MCF 10A (cell line): ENCODE measurements at regions not wholly inside any gene's neighbourhood (a gene's known extent, or its start where the extent isn't known, plus 50 kb on each side); places are given as distances from the start of the nearest gene placed in this dataset.

ENCODE experiments used
- BruUV-seq: library from RNA; stranded (reverse); fragments of 400-500 nt; replicated peaks from 2 replicates; lab custom pipeline; 2021; lab: Mats Ljungman, UMichigan
- CTCF ChIA-PET: fragments of 300-600 bp; sonication (Branson Sonifier 250); formaldehyde crosslinking; extraction: SDS; loops from one replicate; lab custom pipeline; 2021; ENCODE audit warnings: antibody characterized with exemption, inconsistent platforms; lab: Yijun Ruan, JAX
- POLR2A ChIA-PET: fragments of 300-600, 350-650 bp; sonication (Branson Sonifier 250); formaldehyde crosslinking; extraction: SDS; loops from one replicate; lab custom pipeline; 2020; ENCODE audit warnings: antibody characterized with exemption, inconsistent platforms; lab: Yijun Ruan, JAX
- DNase-seq: peaks from one replicate; pipeline ENCODE4 v3.0.0-alpha.2; 2018; ENCODE audit not compliant: unreplicated experiment
- H3K27ac Mint-ChIP-seq: one replicate; pipeline ENCODE4 v1.8.0; 2022; ENCODE audit warnings: mild to moderate bottlenecking, low read depth, mixed read lengths; ENCODE audit not compliant: unreplicated experiment
- H3K27me3 Mint-ChIP-seq: one replicate; pipeline ENCODE4 v1.8.0; 2022; ENCODE audit warnings: mixed read lengths; ENCODE audit not compliant: insufficient read depth, unreplicated experiment
- H3K36me3 Mint-ChIP-seq: one replicate; pipeline ENCODE4 v1.8.0; 2022; ENCODE audit warnings: mild to moderate bottlenecking, moderate library complexity, mixed read lengths; ENCODE audit not compliant: insufficient read depth, unreplicated experiment
- H3K4me1 Mint-ChIP-seq: one replicate; pipeline ENCODE4 v1.8.0; 2022; ENCODE audit warnings: mixed read lengths; ENCODE audit not compliant: insufficient read depth, unreplicated experiment
- H3K4me3 Mint-ChIP-seq: one replicate; pipeline ENCODE4 v1.8.0; 2022; ENCODE audit warnings: mild to moderate bottlenecking, moderate library complexity, mixed read lengths; ENCODE audit not compliant: unreplicated experiment
- H3K9me3 Mint-ChIP-seq: one replicate; pipeline ENCODE4 v1.8.0; 2022; ENCODE audit warnings: mixed read lengths; ENCODE audit not compliant: unreplicated experiment
- intact Hi-C: fragments of 100-400 bp; cut with micrococcal nuclease; formaldehyde crosslinking; loops from 2 replicates; pipeline ENCODE4 v1.14.1; 2022
- TF ChIP-seq, protein P1 (sequence below): fragments of 200-600 bp; IDR thresholded peaks from one replicate; pipeline ENCODE4 v1.8.0; 2022; ENCODE audit warnings: antibody characterized with exemption, mild to moderate bottlenecking; ENCODE audit not compliant: unreplicated experiment

DNA sequence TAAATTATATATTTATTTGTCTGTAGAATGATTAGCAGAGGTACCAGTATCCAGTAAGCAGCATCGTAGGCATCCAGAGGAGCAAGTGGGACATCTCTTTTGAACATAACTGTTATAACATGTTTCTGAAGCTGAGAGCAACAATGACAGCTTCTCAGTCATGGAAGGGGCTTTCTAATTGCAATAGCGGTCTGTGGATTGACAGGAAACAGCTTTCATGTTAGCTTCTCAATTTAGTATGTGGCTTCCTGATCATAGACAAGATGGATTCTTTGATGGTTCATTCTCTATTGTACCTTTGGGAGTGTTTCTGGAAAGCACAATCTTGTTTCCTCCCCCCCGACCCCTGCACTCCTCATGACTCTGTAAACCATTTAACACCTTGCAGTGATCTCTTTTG is 434.6 kb upstream of the GNPDA2 start:
- TF ChIP-seq, protein P1, sequence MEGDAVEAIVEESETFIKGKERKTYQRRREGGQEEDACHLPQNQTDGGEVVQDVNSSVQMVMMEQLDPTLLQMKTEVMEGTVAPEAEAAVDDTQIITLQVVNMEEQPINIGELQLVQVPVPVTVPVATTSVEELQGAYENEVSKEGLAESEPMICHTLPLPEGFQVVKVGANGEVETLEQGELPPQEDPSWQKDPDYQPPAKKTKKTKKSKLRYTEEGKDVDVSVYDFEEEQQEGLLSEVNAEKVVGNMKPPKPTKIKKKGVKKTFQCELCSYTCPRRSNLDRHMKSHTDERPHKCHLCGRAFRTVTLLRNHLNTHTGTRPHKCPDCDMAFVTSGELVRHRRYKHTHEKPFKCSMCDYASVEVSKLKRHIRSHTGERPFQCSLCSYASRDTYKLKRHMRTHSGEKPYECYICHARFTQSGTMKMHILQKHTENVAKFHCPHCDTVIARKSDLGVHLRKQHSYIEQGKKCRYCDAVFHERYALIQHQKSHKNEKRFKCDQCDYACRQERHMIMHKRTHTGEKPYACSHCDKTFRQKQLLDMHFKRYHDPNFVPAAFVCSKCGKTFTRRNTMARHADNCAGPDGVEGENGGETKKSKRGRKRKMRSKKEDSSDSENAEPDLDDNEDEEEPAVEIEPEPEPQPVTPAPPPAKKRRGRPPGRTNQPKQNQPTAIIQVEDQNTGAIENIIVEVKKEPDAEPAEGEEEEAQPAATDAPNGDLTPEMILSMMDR, result no peak
- no peaks in the 10 kb centered on the region for H3K36me3 Mint-ChIP-seq
- H3K27ac Mint-ChIP-seq, result no peak overlapping the region
- POLR2A ChIA-PET, result interaction anchor here (0.7 kb wide), 1 partner anchor 65 kb away, joined by 3 read pairs; no protein-coding TSS in a partner anchor
- H3K4me1 Mint-ChIP-seq, result peaks cover 5% of the 10 kb centered on the region
- H3K27me3 Mint-ChIP-seq, result no peaks in the 10 kb centered on the region
- H3K4me3 Mint-ChIP-seq, result no peak overlapping the region
- no peak for DNase-seq
- intact Hi-C loops, result no loop called here
- no TSS peak for BruUV-seq
- CTCF ChIA-PET, result interaction anchor here (0.8 kb wide), 1 partner anchor 33 kb away, joined by 3 read pairs; no protein-coding TSS in a partner anchor
- H3K9me3 Mint-ChIP-seq, result no peaks in the 10 kb centered on the region

DNA sequence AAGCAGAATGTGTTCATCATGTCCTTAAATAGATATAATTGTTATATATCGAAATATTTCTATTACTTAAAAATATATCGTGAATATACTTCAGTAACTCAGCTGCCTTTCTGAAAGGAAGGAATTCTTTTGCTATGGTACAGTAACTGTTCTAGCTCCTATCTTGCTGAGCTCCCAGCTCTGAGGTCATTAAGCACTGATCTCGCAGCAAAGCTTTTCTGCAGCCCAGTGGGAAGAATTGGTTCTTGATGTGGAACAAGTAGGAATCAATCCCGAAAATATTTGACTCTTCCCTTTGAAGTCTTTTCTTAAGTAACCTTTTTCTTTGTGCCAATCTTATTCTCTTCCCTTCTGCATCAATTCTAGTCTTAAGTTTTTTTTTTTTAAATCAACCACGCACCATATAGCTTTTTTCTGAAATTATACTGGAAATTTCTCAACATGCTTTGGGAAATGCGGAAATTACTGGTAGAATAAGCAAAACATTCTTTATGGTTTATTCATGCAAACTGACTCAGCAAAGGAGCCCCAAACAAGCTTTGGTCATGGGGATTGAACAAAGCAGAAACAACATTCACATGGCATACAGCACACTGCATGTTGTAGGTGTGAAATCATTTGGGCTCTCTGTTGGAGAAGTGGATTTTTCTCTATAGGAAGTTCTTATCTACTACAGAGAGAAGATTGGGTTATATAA is 428.9 kb upstream of the GNPDA2 start:
- CTCF ChIA-PET, result interaction anchor here (0.7 to 1.3 kb wide), 2 partner anchors 141 to 170 kb away, joined by 3 read pairs; no protein-coding TSS in a partner anchor
- peaks cover 12% of the 10 kb centered on the region for H3K4me1 Mint-ChIP-seq
- H3K27me3 Mint-ChIP-seq, result no peaks in the 10 kb centered on the region
- BruUV-seq, result no TSS peak
- POLR2A ChIA-PET, result interaction anchor here (0.6 to 0.9 kb wide), 6 partner anchors 33 to 182 kb away, joined by 3 to 4 read pairs (median 4); no protein-coding TSS in a partner anchor
- H3K9me3 Mint-ChIP-seq, result no peaks in the 10 kb centered on the region
- no peaks in the 10 kb centered on the region for H3K36me3 Mint-ChIP-seq
- H3K4me3 Mint-ChIP-seq, result peak overlapping the region; percentile 58
- intact Hi-C loops, result no loop called here
- DNase-seq, result peak; percentile 83
- TF ChIP-seq, protein P1, result no peak
- H3K27ac Mint-ChIP-seq, result peak overlapping the region; percentile 76

DNA sequence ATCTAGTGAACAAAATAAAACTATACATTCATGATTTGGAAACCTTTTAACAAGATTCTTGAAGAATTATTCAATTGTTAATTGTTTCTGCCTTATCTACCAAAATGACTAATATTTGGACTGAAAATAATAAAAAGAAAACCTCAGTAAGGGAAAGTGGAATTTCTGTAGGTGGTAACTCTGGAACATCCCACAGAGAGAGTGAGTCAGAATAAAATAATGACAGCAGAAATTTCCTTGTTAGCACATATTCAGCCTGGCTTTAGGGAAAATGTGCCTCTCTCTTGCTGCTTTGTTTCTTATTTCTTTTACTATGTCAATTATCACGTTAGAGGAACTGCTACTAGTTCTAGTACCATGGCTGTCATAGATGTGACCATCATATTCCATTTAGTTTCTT is 421.5 kb upstream of the GNPDA2 start:
- H3K4me3 Mint-ChIP-seq, result peak overlapping the region; percentile 1
- peak overlapping the region; percentile 17 for H3K27ac Mint-ChIP-seq
- POLR2A ChIA-PET, result no interaction called here
- peaks cover 20% of the 10 kb centered on the region for H3K4me1 Mint-ChIP-seq
- no peaks in the 10 kb centered on the region for H3K27me3 Mint-ChIP-seq
- H3K9me3 Mint-ChIP-seq, result no peaks in the 10 kb centered on the region
- no peaks in the 10 kb centered on the region for H3K36me3 Mint-ChIP-seq
- DNase-seq, result peak; percentile 43
- intact Hi-C loops, result no loop called here
- CTCF ChIA-PET, result no interaction called here
- BruUV-seq, result no TSS peak
- TF ChIP-seq, protein P1, result no peak

DNA sequence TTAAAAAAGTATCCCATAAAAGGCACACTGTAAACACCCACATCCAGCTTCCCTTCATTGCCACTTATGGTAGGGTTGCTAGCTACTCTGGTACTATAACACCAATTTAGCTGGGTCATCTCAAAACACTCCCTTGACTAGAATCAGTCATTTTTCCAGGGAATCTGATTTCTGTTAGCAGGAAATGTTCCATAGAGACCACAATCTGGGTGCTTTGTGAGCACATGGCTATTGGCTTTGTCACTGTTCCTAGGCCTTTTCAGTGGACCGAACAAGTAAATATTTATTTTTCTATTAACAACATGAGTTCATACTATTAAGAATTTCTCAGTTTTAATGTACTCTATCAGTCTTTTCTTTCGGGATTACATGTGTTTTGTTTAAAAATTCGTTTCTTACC is 404.7 kb upstream of the GNPDA2 start:
- Mint-ChIP-seq H3K4me1 (no peaks in the 10 kb centered on the region), H3K27ac (no peak overlapping the region), H3K27me3 (no peaks in the 10 kb centered on the region), H3K36me3 (no peaks in the 10 kb centered on the region), H3K9me3 (no peaks in the 10 kb centered on the region), H3K4me3 (no peak overlapping the region)
- POLR2A ChIA-PET, result no interaction called here
- no TSS peak for BruUV-seq
- intact Hi-C loops, result no loop called here
- CTCF ChIA-PET, result interaction anchor here (0.8 kb wide), 1 partner anchor 9 kb away, joined by 3 read pairs; no protein-coding TSS in a partner anchor
- TF ChIP-seq, protein P1, result no peak
- DNase-seq, result no peak
